ENCODE measurements at regions not wholly inside any gene's neighbourhood (a gene's known extent, or its start where the extent isn't known, plus 50 kb on each side); places are given as distances from the start of the nearest gene placed in this dataset.
"Not testable (repeated sequence)": the region's sequence is repeated elsewhere in the genome, so short reads cannot be mapped to it uniquely, and the experiment has no call there.

GRCh38 chr16:59840169-59840568, 1106.1 kb upstream of the GOT2 start:
- 75 to 81% methylated on average over 3 of the region's 3 CpGs for WGBS, 2 donors
- intact Hi-C loops (cut with DNase I), result no loop called here
- H3K4me3 ChIP-seq (replicated peaks in 1 of 3), result no peak overlapping the region
- no peak overlapping the region for H3K27ac ChIP-seq
- no peaks in the 10 kb centered on the region for H3K36me3 ChIP-seq
- DNase-seq, result no peak
- TF ChIP-seq CTCF (IDR thresholded peaks at IDR 0.05) (no peak), POLR2A (IDR thresholded peaks at IDR 0.05) (no peak)
- no peaks in the 10 kb centered on the region for H3K4me1 ChIP-seq
- H3K9me3 ChIP-seq, result no peaks in the 10 kb centered on the region
- H3K27me3 ChIP-seq, result no peaks in the 10 kb centered on the region

GRCh38 chr16:59826767-59827166, 1092.7 kb upstream of the GOT2 start:
- 84 to 93% methylated on average over 1 of the region's 1 CpG for WGBS, 2 donors
- H3K27ac ChIP-seq, result no peak overlapping the region
- TF ChIP-seq POLR2A (IDR thresholded peaks at IDR 0.05) (no peak), CTCF (IDR thresholded peaks at IDR 0.05) (no peak)
- no peaks in the 10 kb centered on the region for H3K36me3 ChIP-seq
- H3K9me3 ChIP-seq, result no peaks in the 10 kb centered on the region
- H3K4me1 ChIP-seq, result no peaks in the 10 kb centered on the region
- no peaks in the 10 kb centered on the region for H3K27me3 ChIP-seq
- intact Hi-C loops (cut with DNase I), result no loop called here
- H3K4me3 ChIP-seq (replicated peaks in 1 of 3), result no peak overlapping the region
- no peak for DNase-seq

- 91 to 97% methylated on average over 6 to 11 of the region's 11 CpGs for WGBS, 2 donors
- H3K4me1 ChIP-seq; H3K4me3 ChIP-seq (replicated peaks in 1 of 3); H3K36me3 ChIP-seq; H3K27me3 ChIP-seq; H3K27ac ChIP-seq; DNase-seq; intact Hi-C loops (cut with DNase I); H3K9me3 ChIP-seq: not testable (repeated sequence)
Observed at GRCh38 chr16:59809488-59809887, 1075.4 kb upstream of the GOT2 start.

GRCh38 chr16:59783191-59783590, 1049.1 kb upstream of the GOT2 start:
- H3K36me3 ChIP-seq, result no peaks in the 10 kb centered on the region
- H3K4me1 ChIP-seq, result no peaks in the 10 kb centered on the region
- H3K27me3 ChIP-seq, result no peaks in the 10 kb centered on the region
- no peaks in the 10 kb centered on the region for H3K9me3 ChIP-seq
- intact Hi-C loops (cut with DNase I), result no loop called here
- 89 to 96% methylated on average over 1 of the region's 1 CpG for WGBS, 2 donors
- no peak for DNase-seq
- TF ChIP-seq CTCF (IDR thresholded peaks at IDR 0.05) (no peak), POLR2A (IDR thresholded peaks at IDR 0.05) (no peak)
- no peak overlapping the region for H3K4me3 ChIP-seq (replicated peaks in 1 of 3)
- no peak overlapping the region for H3K27ac ChIP-seq

- Histone ChIP-seq H3K27me3 (no peaks in the 10 kb centered on the region), H3K4me3 (replicated peaks in 1 of 3) (no peak overlapping the region), H3K4me1 (no peaks in the 10 kb centered on the region), H3K27ac (no peak overlapping the region), H3K9me3 (no peaks in the 10 kb centered on the region), H3K36me3 (no peaks in the 10 kb centered on the region)
- intact Hi-C loops (cut with DNase I), result no loop called here
- no peak for TF ChIP-seq POLR2A (IDR thresholded peaks at IDR 0.05)
- TF ChIP-seq CTCF (IDR thresholded peaks at IDR 0.05), result no peak
- no peak for DNase-seq
Observed at GRCh38 chr16:59773330-59773729, 1039.2 kb upstream of the GOT2 start.

GRCh38 chr16:59759296-59759695, 1025.2 kb upstream of the GOT2 start:
- H3K4me1 ChIP-seq, result no peaks in the 10 kb centered on the region
- no peak for DNase-seq
- TF ChIP-seq CTCF (IDR thresholded peaks at IDR 0.05) (no peak), POLR2A (IDR thresholded peaks at IDR 0.05) (no peak)
- 75 to 78% methylated on average over 3 of the region's 3 CpGs for whole genome bisulfite sequencing, 2 donors
- H3K27ac ChIP-seq, result no peak overlapping the region
- no peaks in the 10 kb centered on the region for H3K36me3 ChIP-seq
- no peaks in the 10 kb centered on the region for H3K9me3 ChIP-seq
- no peaks in the 10 kb centered on the region for H3K27me3 ChIP-seq
- H3K4me3 ChIP-seq (replicated peaks in 1 of 3), result no peak overlapping the region
- intact Hi-C loops (cut with DNase I), result no loop called here
